T1000 (cell line): ENCODE measurements at regions not wholly inside any gene's neighbourhood (a gene's known extent, or its start where the extent isn't known, plus 50 kb on each side); places are given as distances from the start of the nearest gene placed in this dataset.

ENCODE experiments used
- DNase-seq: peaks from one replicate; lab custom pipeline; 2025; ENCODE audit warnings: mixed read lengths; lab: John Stamatoyannopoulos, UW

DNA sequence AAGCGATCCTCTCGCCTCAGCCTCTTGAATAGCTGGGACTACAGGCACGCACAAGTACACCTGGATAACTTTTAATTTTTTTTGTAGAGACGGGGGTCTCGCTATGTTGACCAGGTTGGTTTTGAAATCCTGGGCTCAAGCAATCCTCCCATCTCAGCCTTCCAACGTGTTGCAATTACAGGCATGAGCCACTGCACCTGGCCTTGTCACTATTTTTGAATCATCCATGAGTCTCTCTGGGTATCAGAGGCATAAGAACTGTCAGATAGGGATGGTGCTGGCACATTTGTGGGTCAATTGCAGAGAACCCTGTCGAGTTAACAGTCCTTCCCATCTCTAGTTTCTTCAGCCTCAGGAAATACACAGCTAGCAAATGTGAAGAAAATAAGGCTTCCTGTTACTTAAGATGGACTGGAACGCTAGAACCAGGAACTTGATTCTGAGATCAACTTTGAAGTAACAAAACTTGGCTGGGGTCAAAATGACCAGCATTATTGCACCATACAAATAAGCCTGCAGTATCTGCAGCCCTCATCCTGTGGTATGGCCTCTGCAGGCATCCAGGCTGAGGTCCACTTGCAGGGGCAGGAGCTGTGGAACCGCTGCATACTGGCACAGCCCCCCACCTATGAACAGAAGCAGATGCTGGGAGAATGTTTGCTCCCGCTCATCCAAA, 124.3 kb upstream of the GADD45A start:
- no peak for DNase-seq

DNA sequence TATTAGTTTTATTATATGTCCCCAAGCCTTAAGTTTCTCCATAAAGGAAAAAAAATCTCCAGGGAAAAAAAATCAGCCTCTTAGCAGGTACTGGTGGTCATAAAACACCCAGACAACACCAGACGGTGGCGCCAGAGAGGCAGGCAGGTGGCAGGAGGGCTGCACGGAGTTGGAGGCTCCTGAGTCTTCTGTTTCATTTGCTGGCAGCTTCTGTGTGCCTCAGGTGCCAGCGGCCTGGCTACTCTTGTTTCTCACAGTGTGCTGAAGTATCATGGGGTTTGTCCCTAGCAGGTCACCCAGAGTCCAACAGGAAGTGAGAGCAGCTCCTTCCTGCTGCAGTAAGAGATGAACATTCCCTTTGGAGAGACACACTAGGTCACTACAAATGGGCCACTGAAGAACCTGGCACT, 123.3 kb upstream of the GADD45A start:
- peak; percentile 72 for DNase-seq

DNA sequence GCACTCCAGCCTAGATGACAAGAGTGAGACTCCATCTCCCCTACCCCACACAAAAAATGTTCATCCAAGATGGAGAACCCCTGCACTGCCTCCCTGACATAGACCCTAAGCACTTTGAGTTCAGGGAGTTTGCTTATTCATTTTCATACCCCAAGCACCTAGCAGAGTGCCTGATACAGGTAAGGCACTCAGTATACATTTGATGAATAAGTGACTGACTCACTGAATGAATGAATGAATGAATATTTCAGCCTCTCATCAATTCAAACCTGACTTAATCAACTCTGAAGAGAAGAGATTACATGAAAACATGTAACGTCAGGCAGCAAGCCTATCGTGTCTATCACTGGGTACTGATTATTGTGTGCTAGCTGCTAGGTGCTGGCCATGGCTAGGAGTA, 121.3 kb upstream of the GADD45A start:
- DNase-seq = no peak

DNA sequence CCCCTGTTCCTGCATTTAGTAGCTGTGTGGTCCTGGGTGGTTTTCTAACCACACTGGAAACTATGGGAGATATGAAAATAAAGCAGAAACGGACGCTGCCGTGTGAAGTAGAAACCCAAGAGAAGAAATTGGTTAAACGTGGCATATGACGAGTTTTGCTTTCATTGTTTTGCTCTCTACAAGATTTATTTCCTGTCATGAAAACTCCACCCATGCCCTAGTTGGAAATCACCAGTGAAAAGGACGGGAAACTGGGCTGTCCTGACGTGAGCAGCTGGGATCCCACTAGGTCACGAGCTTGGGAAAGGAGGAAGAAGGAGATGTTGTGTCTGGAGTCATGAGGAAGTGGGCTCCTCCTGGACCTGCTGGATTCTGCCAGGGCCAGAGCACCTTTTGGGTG, 120.8 kb upstream of the GADD45A start:
- no peak for DNase-seq

DNA sequence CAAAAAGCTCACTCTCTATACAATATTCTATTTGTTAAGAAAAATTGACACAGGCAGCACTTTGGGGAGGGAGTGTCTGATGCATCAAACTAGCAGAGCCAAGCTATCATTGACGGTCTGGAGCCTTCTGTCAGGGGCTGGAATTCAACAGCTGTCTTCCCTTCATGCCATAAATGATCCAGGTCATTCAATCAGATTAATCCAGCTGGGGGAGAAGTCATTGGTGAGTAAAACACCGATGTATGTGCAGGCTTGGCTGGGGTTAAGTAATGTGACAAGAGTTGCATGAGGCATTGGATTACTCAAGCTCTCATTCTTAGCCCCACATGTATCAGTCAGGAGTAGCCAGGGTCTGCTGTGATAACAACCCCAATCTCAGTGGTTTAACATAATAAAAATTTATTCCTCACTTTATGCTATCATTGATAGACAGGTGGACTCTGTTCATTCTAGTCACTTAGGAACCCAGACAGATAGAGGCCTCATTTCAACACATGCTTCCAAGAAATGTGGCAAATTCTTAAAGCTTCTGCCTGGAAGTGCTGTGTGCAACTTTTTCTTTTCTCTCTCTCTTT, 118.1 kb upstream of the GADD45A start:
- DNase-seq = no peak

DNA sequence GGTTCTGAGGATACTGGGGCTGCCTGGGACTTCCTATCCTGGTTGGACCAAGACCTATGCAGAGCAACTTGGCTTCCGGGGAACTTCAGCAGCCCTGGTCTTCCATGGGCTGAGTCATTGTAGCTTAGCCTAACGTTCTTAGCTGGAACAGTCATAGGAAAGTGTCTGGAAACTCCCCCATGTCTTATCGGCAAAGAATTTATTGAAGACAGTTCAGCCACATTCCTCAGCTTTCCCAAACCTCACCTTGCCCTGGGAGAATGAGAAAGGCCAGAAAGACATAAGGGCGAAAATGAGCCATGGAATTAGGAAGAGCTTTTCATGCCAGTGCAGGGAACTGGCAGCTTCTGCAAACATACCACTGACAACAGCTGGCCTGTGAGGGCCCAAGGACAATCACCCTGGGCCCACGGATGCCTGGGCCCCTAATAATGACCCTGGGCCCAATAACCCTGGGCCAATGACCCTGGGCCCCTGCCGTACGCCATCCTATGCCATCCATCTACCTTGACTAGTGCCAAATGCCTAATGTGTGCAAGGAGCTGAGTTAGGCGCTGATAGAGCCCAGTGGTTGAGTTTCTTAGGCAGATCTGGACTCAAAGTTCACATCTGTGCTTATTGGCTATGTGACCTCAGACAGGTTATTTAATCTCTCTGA, 114.4 kb upstream of the GADD45A start:
- peak; percentile 66 for DNase-seq

DNA sequence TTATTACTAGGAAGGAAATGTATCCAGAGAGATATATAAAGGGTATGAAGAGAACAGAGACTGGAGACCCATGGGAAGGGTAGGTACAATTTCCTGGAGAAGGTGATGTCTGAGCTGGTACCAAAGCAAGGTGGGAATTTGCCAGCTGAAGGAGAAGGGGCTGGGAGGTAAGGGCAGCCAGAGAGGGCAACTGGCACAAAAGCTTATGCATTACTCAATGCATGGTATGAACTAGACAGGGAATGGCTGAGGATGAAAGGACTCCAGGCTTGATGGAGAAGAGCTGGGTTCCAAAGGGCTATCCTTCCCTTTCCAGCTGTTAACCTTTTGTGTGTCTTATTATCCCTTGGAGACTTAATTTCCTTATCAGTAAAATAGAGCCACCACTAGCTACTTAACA, 113.6 kb upstream of the GADD45A start:
- no peak for DNase-seq

DNA sequence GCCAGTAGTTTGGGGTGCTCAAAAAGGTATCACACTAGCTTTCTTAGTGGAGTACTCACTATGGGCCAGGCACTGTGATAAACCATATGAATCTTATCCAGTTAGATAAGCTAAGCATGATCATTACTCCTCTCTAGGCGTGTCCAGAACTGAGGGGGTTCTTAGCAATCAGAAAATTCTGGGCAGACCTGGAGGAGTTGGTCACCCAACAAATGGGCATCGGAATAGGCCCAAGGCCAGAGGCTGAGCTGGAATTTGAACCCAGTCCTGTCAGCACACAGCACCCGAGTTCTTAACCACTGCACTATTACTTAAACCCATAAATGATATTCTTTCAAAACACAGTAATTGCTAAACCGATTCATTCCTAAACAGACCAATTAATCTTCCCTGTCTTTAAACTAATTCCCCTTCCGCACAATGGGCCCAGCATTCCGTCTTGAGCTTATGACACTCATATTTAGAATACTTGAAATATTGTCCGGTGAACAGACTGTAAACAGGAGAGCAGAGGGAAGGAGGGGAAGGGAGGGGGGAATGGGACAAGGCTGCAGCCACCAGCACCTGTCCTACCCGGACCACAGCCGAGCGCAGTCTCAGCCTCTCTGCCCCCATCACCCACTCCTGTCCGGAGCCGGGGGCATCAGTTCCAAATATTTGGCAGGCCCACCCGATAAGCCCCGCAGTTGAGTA, 113.0 kb upstream of the GADD45A start:
- DNase-seq = no peak

DNA sequence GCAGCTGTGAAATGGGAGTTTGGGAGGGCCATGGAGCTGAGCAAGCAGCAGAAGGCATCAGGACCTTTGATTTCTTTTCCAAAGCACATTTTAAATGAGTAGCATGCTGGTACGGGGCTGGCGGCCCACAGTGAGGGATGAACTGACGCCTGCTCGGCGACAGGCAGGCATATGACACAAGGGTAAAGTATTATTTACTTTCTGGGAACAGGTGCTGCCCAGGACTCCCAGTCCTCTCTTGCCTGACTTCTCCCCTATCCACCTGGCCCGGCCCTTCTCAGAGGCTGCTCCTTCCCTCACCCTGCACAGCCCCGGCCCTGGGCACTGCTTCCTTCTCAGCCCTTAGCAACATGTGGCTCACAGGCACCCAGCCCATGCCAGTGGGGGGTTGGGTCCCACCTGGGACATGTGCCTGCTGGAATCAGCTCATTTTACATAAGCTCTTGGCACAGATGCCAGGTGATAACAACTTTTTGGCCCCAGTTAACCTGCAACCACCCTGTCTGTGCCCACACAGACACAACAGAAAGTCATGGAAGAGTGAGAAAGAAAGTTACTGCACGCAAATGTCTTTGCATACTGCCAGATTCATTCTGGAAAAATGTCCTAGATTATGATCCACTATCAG, 112.3 kb upstream of the GADD45A start:
- no peak for DNase-seq

DNA sequence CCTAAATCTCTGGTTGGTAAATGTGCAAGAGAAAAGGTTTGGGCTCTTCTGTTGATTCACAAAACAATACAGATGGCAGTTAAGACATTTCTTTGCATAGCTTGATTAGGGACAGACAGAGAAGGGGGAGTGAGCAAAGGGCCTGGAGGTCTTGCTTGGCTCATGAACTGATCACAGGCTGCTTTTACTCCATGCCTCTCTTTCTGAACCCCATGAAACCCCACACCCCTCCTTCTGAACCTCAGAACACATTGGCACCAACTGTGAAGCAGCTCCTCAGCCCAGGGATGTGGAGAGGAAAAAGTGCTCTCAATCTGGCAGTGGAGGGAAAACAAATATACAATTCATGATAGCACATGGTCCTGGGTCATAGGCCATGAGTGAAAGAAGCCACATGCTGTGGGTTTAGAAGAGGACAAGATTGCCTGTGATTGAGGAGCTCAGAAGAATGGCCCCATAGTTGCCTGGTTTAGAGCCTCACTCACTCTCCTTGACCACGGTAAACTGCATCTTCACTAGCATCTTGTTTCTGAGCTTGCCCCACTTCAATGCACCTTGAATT, 111.6 kb upstream of the GADD45A start:
- no peak for DNase-seq

DNA sequence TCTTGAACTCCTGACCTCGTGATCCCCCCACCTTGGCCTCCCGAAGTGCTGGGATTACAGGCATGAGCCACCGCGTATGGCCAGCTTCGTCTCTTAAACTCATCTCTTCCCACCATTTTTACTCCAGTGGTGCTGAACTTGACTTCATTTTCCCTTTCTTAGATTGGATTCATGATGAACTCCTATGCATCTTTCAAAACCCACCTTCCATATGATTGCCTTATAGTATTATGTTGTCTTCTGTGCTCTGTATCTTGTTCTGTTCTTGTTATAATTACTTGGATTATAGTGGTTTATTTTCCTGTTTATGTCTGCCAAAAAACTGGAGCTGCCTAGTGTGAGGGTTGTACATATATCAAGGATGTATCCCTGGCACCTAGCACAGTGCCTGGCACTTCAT, 110.8 kb upstream of the GADD45A start:
- no peak for DNase-seq

DNA sequence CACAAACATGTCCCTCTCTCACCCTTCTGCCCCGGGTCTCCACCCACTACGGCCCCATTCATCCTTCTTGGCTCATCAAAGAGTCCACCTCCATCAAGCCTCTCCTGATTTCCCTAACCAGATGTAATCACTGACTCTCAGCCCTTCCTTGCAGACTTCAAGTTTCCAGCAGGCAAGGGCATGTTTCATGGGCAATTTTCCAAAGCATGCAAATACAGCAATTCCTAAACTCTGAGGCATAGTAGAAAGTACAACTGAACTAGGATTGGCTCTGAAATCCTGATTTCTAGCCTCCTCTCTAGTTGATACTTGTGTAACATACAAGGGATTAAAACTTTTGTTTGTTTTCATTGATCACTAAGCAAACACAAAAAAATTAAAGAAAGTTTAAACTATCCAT, 109.1 kb upstream of the GADD45A start:
- peak; percentile 11 for DNase-seq

DNA sequence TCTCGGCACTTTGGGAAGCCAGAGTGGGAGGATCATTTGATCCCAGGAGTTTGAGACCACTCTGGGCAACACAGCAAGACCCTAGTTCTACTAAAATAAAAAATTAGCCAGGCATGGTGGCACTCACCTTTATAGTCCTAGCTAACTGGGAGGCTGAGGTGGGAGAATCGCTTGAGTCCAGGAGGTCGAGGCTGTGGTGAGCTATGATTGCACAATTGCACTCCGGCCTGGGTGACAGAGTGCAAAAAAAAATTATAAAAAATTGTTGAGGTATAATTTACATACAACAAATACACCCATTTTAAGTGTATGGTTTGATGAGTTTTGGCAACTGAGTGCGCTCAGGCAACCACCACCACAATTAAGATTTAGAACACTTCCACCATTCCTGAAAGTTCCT, 108.5 kb upstream of the GADD45A start:
- DNase-seq = no peak

DNA sequence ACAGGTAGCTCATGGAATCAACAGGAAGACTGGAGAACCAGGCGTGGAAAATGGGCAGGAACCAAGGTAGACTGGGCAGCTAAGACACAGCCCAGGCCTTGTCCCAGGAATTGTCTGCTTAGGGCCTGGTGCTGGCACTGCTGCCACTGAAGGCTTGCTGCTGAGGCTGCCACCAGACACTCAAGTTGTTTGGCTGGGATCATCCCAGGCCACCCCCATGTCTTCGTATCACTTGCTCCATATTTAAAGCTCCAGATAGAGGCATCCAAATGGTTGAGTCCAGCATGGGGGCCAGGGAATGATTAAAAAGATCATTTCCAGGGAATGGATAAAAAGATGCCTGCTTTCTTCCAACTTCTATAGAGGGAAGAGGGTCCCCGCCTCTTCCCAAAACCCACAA, 107.4 kb upstream of the GADD45A start:
- no peak for DNase-seq

DNA sequence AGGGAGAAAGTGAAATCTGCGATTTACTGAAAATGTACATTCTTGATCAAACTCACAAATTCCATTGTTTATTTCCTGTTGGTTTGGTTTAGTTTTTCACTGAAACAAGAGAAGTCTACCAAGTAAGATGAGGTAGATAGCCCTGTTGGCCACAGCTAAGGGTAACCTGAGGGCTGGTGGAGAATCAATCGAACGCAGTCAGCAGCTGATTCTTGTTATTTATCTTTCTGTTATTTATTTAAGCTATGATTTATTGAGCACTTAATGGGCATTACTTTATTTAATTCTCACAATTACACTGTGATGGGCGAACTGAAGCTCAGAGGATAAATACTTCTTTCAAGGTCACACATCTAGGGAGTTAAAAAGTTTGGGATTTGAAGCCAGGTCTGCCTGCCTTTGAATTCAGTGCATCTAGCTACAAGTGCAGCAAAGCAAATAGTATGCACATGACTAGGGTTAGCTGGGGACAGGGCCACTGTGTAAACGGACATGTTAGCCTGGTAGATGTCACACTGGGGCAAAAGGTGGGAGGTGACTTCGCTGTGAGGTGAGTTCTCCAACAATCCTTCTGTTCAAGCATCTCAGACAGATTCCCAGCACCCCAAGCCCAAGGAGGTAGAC, 106.5 kb upstream of the GADD45A start:
- no peak for DNase-seq

DNA sequence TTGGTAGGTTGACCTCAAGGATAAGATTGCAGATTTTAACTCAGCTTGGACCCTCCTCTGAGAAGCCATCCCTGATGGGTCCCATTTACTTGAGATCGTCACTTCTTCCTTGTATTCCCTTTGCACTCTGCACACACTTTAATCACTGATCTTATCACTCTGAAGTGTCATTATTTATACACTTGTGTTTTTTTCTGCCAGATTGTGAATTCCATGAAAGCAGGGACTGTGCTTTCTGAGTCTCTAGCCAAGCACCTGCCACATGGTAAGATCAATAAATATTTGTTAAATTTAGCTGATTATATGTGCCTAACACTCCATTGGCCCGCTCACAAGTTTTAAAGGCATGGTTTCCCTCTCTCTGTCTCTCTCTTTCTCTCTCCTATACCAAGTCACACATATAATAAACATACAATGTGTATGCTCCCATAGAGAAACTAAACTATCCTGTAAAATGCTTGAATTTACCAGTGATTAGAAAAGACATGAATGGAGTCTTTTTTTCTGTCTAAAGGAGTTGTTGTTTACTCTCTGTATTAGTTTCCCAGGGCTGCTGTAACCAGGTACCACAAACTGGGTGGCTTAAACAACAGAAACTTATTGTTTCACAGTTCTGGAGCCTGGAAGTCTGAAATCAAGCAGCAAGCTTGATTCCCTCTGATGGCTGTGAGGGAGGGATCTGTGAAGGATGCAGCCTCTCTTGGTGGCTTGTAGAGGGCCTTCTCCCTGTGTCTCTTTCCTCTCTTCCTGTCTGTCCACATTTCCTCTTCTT, 105.2 kb upstream of the GADD45A start:
- no peak for DNase-seq

DNA sequence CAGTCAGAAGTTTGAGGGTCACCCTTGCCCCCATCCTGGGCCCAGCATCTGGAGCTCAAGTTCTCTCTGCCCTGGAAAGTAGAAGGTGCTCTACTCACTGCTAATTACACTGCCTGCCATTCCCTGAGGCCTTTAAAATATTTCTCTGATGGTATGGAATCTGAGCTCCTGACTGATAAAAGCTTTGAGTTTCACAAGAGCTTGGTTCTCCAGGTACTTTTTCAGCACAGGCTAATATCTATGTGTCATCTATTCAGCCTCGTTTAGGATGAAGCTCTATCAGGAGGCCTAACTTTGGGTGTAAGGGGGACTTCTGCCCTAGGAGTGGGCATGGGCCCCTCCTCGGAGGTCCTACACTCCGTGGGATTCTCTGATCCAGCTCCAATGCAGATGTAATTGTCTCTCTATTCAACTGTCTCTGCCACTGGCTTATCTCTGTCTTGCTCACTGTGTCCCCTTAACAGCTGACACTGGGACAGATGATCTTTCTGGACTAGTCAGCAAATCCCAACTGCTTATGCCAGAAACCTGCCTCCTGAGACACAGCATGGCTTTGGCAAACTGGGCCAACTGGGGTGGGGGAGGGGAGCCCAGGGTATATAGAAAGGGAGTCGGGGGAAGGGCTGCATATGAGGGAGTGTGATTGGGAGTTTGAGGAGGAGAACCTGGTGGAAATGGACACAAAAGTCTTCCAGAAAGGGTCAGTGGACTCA, 104.2 kb upstream of the GADD45A start:
- DNase-seq = no peak

DNA sequence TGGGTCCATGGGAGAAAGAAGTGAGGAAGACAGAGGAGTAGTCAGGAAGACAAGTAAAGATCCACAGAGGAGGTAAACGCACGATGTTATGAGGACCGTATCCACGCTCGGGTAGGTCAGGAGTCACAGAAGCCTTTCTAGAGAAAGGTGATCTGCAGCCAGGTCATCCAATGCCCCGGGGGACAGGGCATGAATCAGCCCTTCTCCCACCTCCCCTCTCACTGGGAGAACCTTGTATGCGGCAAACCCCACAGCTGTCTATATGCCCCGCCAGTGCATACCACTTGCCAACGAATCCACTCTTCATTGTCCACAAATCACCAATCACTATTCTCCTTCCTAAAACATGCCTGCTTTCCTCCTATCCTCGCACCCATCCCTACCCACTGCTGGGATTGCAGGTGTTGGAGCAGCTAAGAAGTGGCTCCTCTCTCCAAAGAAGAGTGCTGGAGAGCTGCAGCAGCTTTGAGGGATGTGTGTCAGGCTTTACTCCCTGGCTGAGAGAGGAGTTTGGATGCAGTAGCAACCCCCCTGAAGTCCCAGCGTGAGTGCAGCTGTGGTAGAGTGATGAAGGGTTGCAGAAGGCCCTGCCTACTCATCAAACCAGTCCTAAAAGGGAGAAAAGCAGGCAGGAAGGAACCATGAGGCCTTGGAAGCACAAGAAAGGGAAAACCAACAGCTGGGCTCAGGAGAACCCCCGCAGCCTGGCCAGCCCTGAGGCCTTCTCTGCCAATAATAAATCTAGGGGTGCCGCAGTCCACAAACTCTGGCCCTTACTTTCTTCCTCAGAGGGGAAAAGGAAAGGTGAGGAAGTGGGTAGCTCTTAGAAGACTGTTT, 102.2 kb upstream of the GADD45A start:
- DNase-seq = no peak

DNA sequence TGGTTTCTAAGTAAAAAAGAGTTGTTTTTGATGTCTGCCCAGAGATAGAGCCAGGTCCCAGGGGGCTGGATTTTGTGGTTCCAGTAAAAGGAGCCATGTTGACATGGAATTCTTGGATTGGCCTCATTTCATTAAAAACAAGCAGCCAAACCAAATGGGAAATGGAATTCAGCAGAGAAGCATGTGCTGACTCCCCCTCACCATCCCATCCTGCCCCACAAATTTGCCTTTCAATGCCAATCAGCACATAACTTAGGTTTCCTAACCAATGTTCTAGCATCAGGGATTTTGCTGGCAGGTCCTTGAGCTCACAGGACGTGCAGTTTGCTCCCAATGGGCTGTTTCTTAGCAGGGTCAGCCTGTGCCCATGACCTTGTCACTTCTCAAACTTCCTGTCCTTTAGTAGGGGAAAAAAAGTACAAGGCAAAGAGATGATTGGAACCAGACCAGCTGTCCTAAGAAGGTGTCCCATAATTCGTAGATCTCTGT, 101.5 kb upstream of the GADD45A start:
- DNase-seq = no peak
